WTC11 (cell line): ENCODE measurements at regions not wholly inside any gene's neighbourhood (a gene's known extent, or its start where the extent isn't known, plus 50 kb on each side); places are given as distances from the start of the nearest gene placed in this dataset.

Experiments used
- CBFB ChIP-seq: sonication (generic); formaldehyde crosslinking; IDR thresholded peaks from 2 replicates; pipeline ENCODE4 v1.8.1; 2022; ENCODE audit warnings: mild to moderate bottlenecking, low read depth, missing genetic modification reagents
- CTCF ChIP-seq: fragments of 200-600 bp; IDR thresholded peaks from 2 replicates; pipeline ENCODE4 v1.8.0; 2022; ENCODE audit warnings: antibody characterized with exemption
- NFYB ChIP-seq: sonication (generic); formaldehyde crosslinking; conservative IDR thresholded peaks from 2 replicates; pipeline ENCODE4 v1.8.0; 2022; ENCODE audit warnings: low read depth, missing genetic modification reagents
- NR2C2 ChIP-seq: sonication (generic); formaldehyde crosslinking; IDR thresholded peaks from 2 replicates; pipeline ENCODE4 v1.8.0; 2022; ENCODE audit warnings: mild to moderate bottlenecking, missing genetic modification reagents
- PREB ChIP-seq: sonication (generic); formaldehyde crosslinking; IDR thresholded peaks from 2 replicates; pipeline ENCODE4 v1.8.1; 2022; ENCODE audit warnings: mild to moderate bottlenecking, missing genetic modification reagents, moderate library complexity, borderline replicate concordance
- SP1 ChIP-seq: sonication (generic); formaldehyde crosslinking; conservative IDR thresholded peaks from 2 replicates; pipeline ENCODE4 v1.8.1; 2022; ENCODE audit warnings: missing genetic modification reagents
- TEAD4 ChIP-seq: sonication (generic); formaldehyde crosslinking; IDR thresholded peaks from 2 replicates; pipeline ENCODE4 v1.8.0; 2022; ENCODE audit warnings: mild to moderate bottlenecking, missing genetic modification reagents

GRCh38 chr12:107635139-107635538 is 50.5 kb upstream of the PWP1 start:
- TF ChIP-seq CTCF (no peak), PREB (no peak), NR2C2 (CRISPR knock-in tag) (no peak), TEAD4 (no peak), CBFB (no peak), SP1 (CRISPR knock-in tag) (no peak), NFYB (CRISPR knock-in tag) (no peak)
